ENCODE measurements at regions not wholly inside any gene's neighbourhood (a gene's known extent, or its start where the extent isn't known, plus 50 kb on each side); places are given as distances from the start of the nearest gene placed in this dataset.

- no peaks in the 10 kb centered on the region for H3K36me3 Mint-ChIP-seq (ENCODE audit: low read depth)
- no peak for DNase-seq
- no peak for TF ChIP-seq CTCF (IDR thresholded peaks at IDR 0.05)
- H3K9me3 Mint-ChIP-seq: no peaks in the 10 kb centered on the region
- no peak overlapping the region for H3K27ac Mint-ChIP-seq
- no peak overlapping the region for H3K4me3 Mint-ChIP-seq
- H3K27me3 Mint-ChIP-seq (ENCODE audit: insufficient read depth): peaks cover 3% of the 10 kb centered on the region; the same call in 1 of the 2 replicates
- peaks cover 8% of the 10 kb centered on the region for H3K4me1 Mint-ChIP-seq (ENCODE audit: low read depth)
These were observed 627.2 kb upstream of the PKN2 start for GRCh38 chr1:88056881-88057280.

GRCh38 chr1:88058205-88058604, 625.9 kb upstream of the PKN2 start:
- H3K4me3 Mint-ChIP-seq: no peak overlapping the region
- peaks cover 16% of the 10 kb centered on the region for H3K4me1 Mint-ChIP-seq (ENCODE audit: low read depth)
- DNase-seq: no peak
- TF ChIP-seq CTCF (IDR thresholded peaks at IDR 0.05): no peak
- H3K36me3 Mint-ChIP-seq (ENCODE audit: low read depth): no peaks in the 10 kb centered on the region
- peaks cover 3% of the 10 kb centered on the region; the same call in 1 of the 2 replicates for H3K27me3 Mint-ChIP-seq (ENCODE audit: insufficient read depth)
- no peaks in the 10 kb centered on the region for H3K9me3 Mint-ChIP-seq
- no peak overlapping the region for H3K27ac Mint-ChIP-seq

GRCh38 chr1:88060112-88060673, 623.9 kb upstream of the PKN2 start:
- no peak for DNase-seq
- no peak for TF ChIP-seq CTCF (IDR thresholded peaks at IDR 0.05)
- H3K27ac Mint-ChIP-seq: no peak overlapping the region
- H3K9me3 Mint-ChIP-seq: no peaks in the 10 kb centered on the region
- no peaks in the 10 kb centered on the region for H3K36me3 Mint-ChIP-seq (ENCODE audit: low read depth)
- H3K4me1 Mint-ChIP-seq (ENCODE audit: low read depth): peaks cover 25% of the 10 kb centered on the region
- no peak overlapping the region for H3K4me3 Mint-ChIP-seq
- H3K27me3 Mint-ChIP-seq (ENCODE audit: insufficient read depth): no peaks in the 10 kb centered on the region

GRCh38 chr1:88060750-88061491, 623.2 kb upstream of the PKN2 start:
- no peaks in the 10 kb centered on the region for H3K36me3 Mint-ChIP-seq (ENCODE audit: low read depth)
- H3K4me1 Mint-ChIP-seq (ENCODE audit: low read depth): peaks cover 25% of the 10 kb centered on the region
- H3K27ac Mint-ChIP-seq: no peak overlapping the region
- no peaks in the 10 kb centered on the region for H3K9me3 Mint-ChIP-seq
- no peak for DNase-seq
- H3K27me3 Mint-ChIP-seq (ENCODE audit: insufficient read depth): no peaks in the 10 kb centered on the region
- no peak overlapping the region for H3K4me3 Mint-ChIP-seq
- TF ChIP-seq CTCF (IDR thresholded peaks at IDR 0.05): no peak

- Mint-ChIP-seq H3K9me3 (no peaks in the 10 kb centered on the region), H3K36me3 (ENCODE audit: low read depth) (no peaks in the 10 kb centered on the region), H3K4me1 (ENCODE audit: low read depth) (peaks cover 25% of the 10 kb centered on the region), H3K27me3 (ENCODE audit: insufficient read depth) (no peaks in the 10 kb centered on the region), H3K27ac (no peak overlapping the region), H3K4me3 (no peak overlapping the region)
- peak; percentile 70 for DNase-seq
- TF ChIP-seq CTCF (IDR thresholded peaks at IDR 0.05): peak; percentile 88
These were observed 622.4 kb upstream of the PKN2 start for GRCh38 chr1:88061492-88062177.
